ENCODE measurements at regions not wholly inside any gene's neighbourhood (a gene's known extent, or its start where the extent isn't known, plus 50 kb on each side); places are given as distances from the start of the nearest gene placed in this dataset.

- TF ChIP-seq CTCF (conservative IDR thresholded peaks at IDR 0.05): no peak
- TF ChIP-seq ZFX (IDR thresholded peaks at IDR 0.05): no peak
Observed at GRCh38 chr12:25819691-25820090, 138.8 kb upstream of the RASSF8 start.

All from C4-2B (cell line).